MM.1S (cell line): ENCODE measurements at regions not wholly inside any gene's neighbourhood (a gene's known extent, or its start where the extent isn't known, plus 50 kb on each side); places are given as distances from the start of the nearest gene placed in this dataset.

Experiments used
- DNase-seq: peaks from one replicate; pipeline ENCODE4 v3.0.0-alpha.2; 2015
- H2AFZ ChIP-seq: fragments of 300-600 bp; sonication (generic); 2 replicates; pipeline ENCODE4 v1.6.0; 2016; ENCODE audit warnings: antibody characterized with exemption, low read length
- H3F3A ChIP-seq: fragments of 300-600 bp; sonication (generic); 2 replicates; pipeline ENCODE4 v1.6.1; 2016; ENCODE audit warnings: mild to moderate bottlenecking, antibody characterized with exemption, low read length, moderate library complexity, mixed read lengths; ENCODE audit not compliant: insufficient read depth
- H3K27ac ChIP-seq: fragments of 300-600 bp; sonication (generic); 2 replicates; pipeline ENCODE4 v1.5.1; 2016; ENCODE audit warnings: mild to moderate bottlenecking, low read length
- H3K27me3 ChIP-seq: fragments of 300-600 bp; sonication (generic); replicated peaks from 2 replicates; pipeline ENCODE4 v1.6.0; 2016; ENCODE audit warnings: low read length; ENCODE audit not compliant: insufficient read depth
- H3K36me3 ChIP-seq: fragments of 300-600 bp; sonication (generic); replicated peaks from 2 replicates; pipeline ENCODE4 v1.6.1; 2016; ENCODE audit warnings: mild to moderate bottlenecking, low read length, mixed read lengths; ENCODE audit not compliant: insufficient read depth
- H3K4me1 ChIP-seq: fragments of 300-600 bp; sonication (generic); 2 replicates; pipeline ENCODE4 v1.6.1; 2016; ENCODE audit warnings: low read length, mixed read lengths
- H3K4me2 ChIP-seq: fragments of 300-600 bp; sonication (generic); 2 replicates; pipeline ENCODE4 v1.6.0; 2016; ENCODE audit warnings: low read depth, low read length
- H3K4me3 ChIP-seq: fragments of 300-600 bp; sonication (generic); 2 replicates; pipeline ENCODE4 v1.5.1; 2016; ENCODE audit warnings: low read length, mixed read lengths
- H3K79me2 ChIP-seq: fragments of 300-600 bp; sonication (generic); 2 replicates; pipeline ENCODE4 v1.6.1; 2016; ENCODE audit warnings: mixed run types, low read length, mixed read lengths
- H3K9ac ChIP-seq: fragments of 300-600 bp; sonication (generic); 2 replicates; pipeline ENCODE4 v1.6.1; 2016; ENCODE audit warnings: low read length, mixed read lengths
- H3K9me2 ChIP-seq: fragments of 300-600 bp; sonication (generic); replicated peaks from 2 replicates; pipeline ENCODE4 v1.6.1; 2016; ENCODE audit warnings: mild to moderate bottlenecking, low read length, mixed read lengths; ENCODE audit not compliant: insufficient read depth
- H3K9me3 ChIP-seq: fragments of 300-600 bp; sonication (generic); replicated peaks from 2 replicates; pipeline ENCODE4 v1.6.1; 2016; ENCODE audit warnings: mild to moderate bottlenecking, low read length, mixed read lengths; ENCODE audit not compliant: insufficient read depth
- H4K20me1 ChIP-seq: fragments of 300-600 bp; sonication (generic); 2 replicates; pipeline ENCODE4 v1.6.1; 2016; ENCODE audit warnings: mild to moderate bottlenecking, low read length, moderate library complexity, mixed read lengths; ENCODE audit not compliant: insufficient read depth
- CTCF ChIP-seq: fragments of 300-600 bp; sonication (generic); IDR thresholded peaks from 2 replicates; pipeline ENCODE4 v1.5.1; 2016; ENCODE audit warnings: antibody characterized with exemption, low read length, mixed read lengths
- EZH2 ChIP-seq: fragments of 300-600 bp; sonication (generic); optimal IDR thresholded peaks from 2 replicates; pipeline ENCODE3; 2017; ENCODE audit warnings: low read depth, mild to moderate bottlenecking, antibody characterized with exemption, low read length, mixed read lengths
- EZH2phosphoT487 ChIP-seq: fragments of 300-600 bp; sonication (generic); IDR thresholded peaks from 2 replicates; pipeline ENCODE4 v1.6.1; 2018; ENCODE audit warnings: antibody characterized with exemption, low read length

GRCh38 chr14:83041224-83041623, 1507.6 kb upstream of the SEL1L start:
- no peak for TF ChIP-seq EZH2
- TF ChIP-seq EZH2phosphoT487 = no peak
- TF ChIP-seq CTCF = no peak

GRCh38 chr14:83042858-83043257, 1509.2 kb upstream of the SEL1L start:
- no peak overlapping the region for H2AFZ ChIP-seq
- no peaks in the 10 kb centered on the region for H3K27me3 ChIP-seq
- TF ChIP-seq EZH2phosphoT487 (no peak), EZH2 (no peak), CTCF (no peak)
- H4K20me1 ChIP-seq = no peaks in the 10 kb centered on the region
- H3K9me3 ChIP-seq = no peaks in the 10 kb centered on the region
- no peak overlapping the region for H3K4me2 ChIP-seq
- H3K36me3 ChIP-seq = no peaks in the 10 kb centered on the region
- H3K4me1 ChIP-seq = no peaks in the 10 kb centered on the region
- H3K9ac ChIP-seq = no peak overlapping the region
- no peak for DNase-seq
- no peaks in the 10 kb centered on the region for H3F3A ChIP-seq
- no peak overlapping the region for H3K4me3 ChIP-seq
- H3K9me2 ChIP-seq = no peaks in the 10 kb centered on the region
- H3K27ac ChIP-seq = no peak overlapping the region
- H3K79me2 ChIP-seq = no peaks in the 10 kb centered on the region

More at GRCh38 chr14:83041224-83041623, 1507.6 kb upstream of the SEL1L start:
- no peaks in the 10 kb centered on the region for H3K79me2 ChIP-seq
- no peaks in the 10 kb centered on the region for H4K20me1 ChIP-seq
- no peaks in the 10 kb centered on the region for H3K36me3 ChIP-seq
- no peak overlapping the region for H3K9ac ChIP-seq
- no peak overlapping the region for H3K27ac ChIP-seq
- H3K27me3 ChIP-seq = no peaks in the 10 kb centered on the region
- H3K4me3 ChIP-seq = no peak overlapping the region
- H3F3A ChIP-seq = no peaks in the 10 kb centered on the region
- H3K9me3 ChIP-seq = no peaks in the 10 kb centered on the region
- DNase-seq = no peak
- no peaks in the 10 kb centered on the region for H3K4me1 ChIP-seq
- H2AFZ ChIP-seq = no peak overlapping the region
- no peak overlapping the region for H3K4me2 ChIP-seq
- no peaks in the 10 kb centered on the region for H3K9me2 ChIP-seq

- Histone ChIP-seq H3K36me3 (no peaks in the 10 kb centered on the region), H3K4me2 (no peak overlapping the region), H3K4me1 (no peaks in the 10 kb centered on the region), H3K4me3 (no peak overlapping the region), H2AFZ (no peak overlapping the region), H3K9ac (no peak overlapping the region), H3K79me2 (no peaks in the 10 kb centered on the region), H3K9me2 (no peaks in the 10 kb centered on the region), H3K27me3 (no peaks in the 10 kb centered on the region), H3K27ac (no peak overlapping the region), H4K20me1 (no peaks in the 10 kb centered on the region), H3F3A (no peaks in the 10 kb centered on the region), H3K9me3 (no peaks in the 10 kb centered on the region)
- no peak for TF ChIP-seq EZH2
- TF ChIP-seq CTCF = no peak
- TF ChIP-seq EZH2phosphoT487 = no peak
- no peak for DNase-seq
These were observed 1510.3 kb upstream of the SEL1L start for GRCh38 chr14:83044001-83044400.
